Ovary (tissue), 7 donors: ENCODE measurements at regions not wholly inside any gene's neighbourhood (a gene's known extent, or its start where the extent isn't known, plus 50 kb on each side); places are given as distances from the start of the nearest gene placed in this dataset.

Experiments used
- DNase-seq, 5 donors: peaks; one replicate each; pipeline ENCODE4 v3.0.0-alpha.2; 2019 to 2020
- H3K27ac ChIP-seq, 2 donors: fragments of 200-600 bp; one replicate each; pipeline versions ENCODE4 v1.5.1 to v1.8.0; 2019 to 2022
- H3K27me3 ChIP-seq: fragments of 200-600 bp; one replicate; pipeline ENCODE4 v1.8.0; 2022
- H3K36me3 ChIP-seq: fragments of 200-600 bp; sonication (generic); one replicate; pipeline ENCODE4 v1.5.1; 2019
- H3K4me1 ChIP-seq: one replicate; pipeline ENCODE4 v1.8.1; 2013; ENCODE audit warnings: mild to moderate bottlenecking, moderate library complexity; ENCODE audit not compliant: insufficient read depth
- H3K4me3 ChIP-seq: fragments of 200-600 bp; sonication (generic); one replicate; pipeline ENCODE4 v1.5.1; 2017
- H3K9me3 ChIP-seq, 2 donors: fragments of 200-600 bp in 1 of 2; sonication (generic) in 1 of 2; one replicate each; pipeline versions ENCODE4 v1.5.1 to v1.8.1; 2013 to 2019; ENCODE audit warnings: mild to moderate bottlenecking in 1 of 2, moderate library complexity in 1 of 2
- CTCF ChIP-seq, 3 donors: fragments of 450-650 bp in 2 of 3; fragments of 200-600 bp in 1 of 3; IDR thresholded peaks; one replicate each; pipeline versions ENCODE4 v1.5.1 to v1.8.0; 2016 to 2022; ENCODE audit warnings: antibody characterized with exemption in 3 of 3, mild to moderate bottlenecking in 1 of 3
- EP300 ChIP-seq: sonication (generic); formaldehyde crosslinking; IDR thresholded peaks from one replicate; pipeline ENCODE4 v1.6.1; 2017; ENCODE audit warnings: antibody characterized with exemption
- POLR2A ChIP-seq: fragments of 450-650 bp; IDR thresholded peaks from one replicate; pipeline ENCODE4 v1.6.1; 2017; ENCODE audit warnings: antibody characterized with exemption, mild to moderate bottlenecking, moderate library complexity
- WGBS, 3 donors: extraction: QIAGEN DNeasy Blood & Tissue Kit in 1 of 3; methylation state at CpG; one replicate each; pipeline versions ENCODE4 v1.1.5 to v1.1.7; 2013 to 2017; 5-methylcytosine and 5-hydroxymethylcytosine counted together
- intact Hi-C, 4 donors: fragments of 100-400 bp; cut with DNase I; formaldehyde crosslinking; loops; one replicate each; pipeline versions ENCODE4 v1.11.0 to v1.15.1; 2022 to 2023
- donor health status: DM: no; HTN: no; CAD: no; lungs with moderate emphysema.
- donor health status: DM: no; HTN: no; CAD: no.
- donor health status: Bipolar disorder and iron deficiency.
- donor health status: DM: no; HTN: no; CAD: no.
- donor health status: DM: yes; HTN: yes; CAD: no.

- Histone ChIP-seq H3K27ac (no peak overlapping the region), H3K27me3 (no peaks in the 10 kb centered on the region), H3K36me3 (no peaks in the 10 kb centered on the region), H3K9me3 (no peaks in the 10 kb centered on the region), H3K4me1 (peaks cover 3% of the 10 kb centered on the region), H3K4me3 (no peak overlapping the region)
- 72 to 81% (median 75%) methylated on average over 2 of the region's 2 CpGs for WGBS, 3 donors
- intact Hi-C loops, result no loop called here
- DNase-seq, result no peak
- TF ChIP-seq CTCF (IDR thresholded peaks at IDR 0.05) (no peak), EP300 (no peak), POLR2A (no peak)
Measured at GRCh38 chr14:76974365-76974764, 54.1 kb downstream of the IRF2BPL start.

- Histone ChIP-seq H3K4me1 (no peaks in the 10 kb centered on the region), H3K4me3 (no peak overlapping the region), H3K27me3 (no peaks in the 10 kb centered on the region), H3K36me3 (no peaks in the 10 kb centered on the region), H3K27ac (no peak overlapping the region), H3K9me3 (no peaks in the 10 kb centered on the region)
- no peak for DNase-seq
- TF ChIP-seq POLR2A (no peak), CTCF (IDR thresholded peaks at IDR 0.05) (no peak), EP300 (no peak)
- WGBS, 3 donors, result 81 to 92% (median 89%) methylated on average over 6 of the region's 6 CpGs
- intact Hi-C loops, result no loop called here
Measured at GRCh38 chr14:76971549-76971948, 57.0 kb downstream of the IRF2BPL start.

GRCh38 chr14:76968621-76969063 lies 59.9 kb downstream of the IRF2BPL start:
- H3K36me3 ChIP-seq, result no peaks in the 10 kb centered on the region
- TF ChIP-seq CTCF (IDR thresholded peaks at IDR 0.05) (no peak), EP300 (no peak), POLR2A (no peak)
- no peaks in the 10 kb centered on the region for H3K27me3 ChIP-seq
- intact Hi-C loops, result loop anchor here in 1 of 4 donors (5.0 kb wide), 1 partner anchor 44 kb away; no protein-coding TSS in a partner anchor
- no peaks in the 10 kb centered on the region for H3K9me3 ChIP-seq
- H3K27ac ChIP-seq, result no peak overlapping the region
- WGBS, 3 donors, result 89 to 94% (median 92%) methylated on average over 16 of the region's 16 CpGs
- no peak overlapping the region for H3K4me3 ChIP-seq
- no peaks in the 10 kb centered on the region for H3K4me1 ChIP-seq
- no peak for DNase-seq

GRCh38 chr14:76967788-76968187 lies 60.7 kb downstream of the IRF2BPL start:
- TF ChIP-seq EP300 (no peak), POLR2A (no peak), CTCF (IDR thresholded peaks at IDR 0.05) (no peak)
- Histone ChIP-seq H3K4me3 (no peak overlapping the region), H3K4me1 (no peaks in the 10 kb centered on the region), H3K9me3 (no peaks in the 10 kb centered on the region), H3K27ac (no peak overlapping the region), H3K36me3 (no peaks in the 10 kb centered on the region), H3K27me3 (no peaks in the 10 kb centered on the region)
- intact Hi-C loops, result loop anchor here in 1 of 4 donors (5.0 kb wide), 1 partner anchor 45 kb away; no protein-coding TSS in a partner anchor
- 92 to 95% (median 95%) methylated on average over 7 of the region's 7 CpGs for WGBS, 3 donors
- no peak for DNase-seq

- no peaks in the 10 kb centered on the region for H3K9me3 ChIP-seq
- 91 to 92% (median 91%) methylated on average over 5 of the region's 5 CpGs for WGBS, 3 donors
Measured at GRCh38 chr14:76965232-76965631, 63.3 kb downstream of the IRF2BPL start.

More at GRCh38 chr14:76965232-76965631, 63.3 kb downstream of the IRF2BPL start:
- H3K4me1 ChIP-seq, result peaks cover 3% of the 10 kb centered on the region
- intact Hi-C loops, result loop anchor here in 1 of 4 donors (5.0 kb wide), 1 partner anchor 47 kb away; no protein-coding TSS in a partner anchor
- TF ChIP-seq EP300 (no peak), POLR2A (no peak), CTCF (IDR thresholded peaks at IDR 0.05) (no peak)
- DNase-seq, result no peak
- no peak overlapping the region for H3K4me3 ChIP-seq
- no peaks in the 10 kb centered on the region for H3K36me3 ChIP-seq
- H3K27me3 ChIP-seq, result no peaks in the 10 kb centered on the region
- H3K27ac ChIP-seq, result no peak overlapping the region
